GM18505 (cell line): ENCODE measurements at regions not wholly inside any gene's neighbourhood (a gene's known extent, or its start where the extent isn't known, plus 50 kb on each side); places are given as distances from the start of the nearest gene placed in this dataset.

Experiments
- ATAC-seq: cut with Tn5 transposase; IDR thresholded peaks from one replicate; pipeline ENCODE4 v1.9.1; 2021; ENCODE audit not compliant: unreplicated experiment
- POLR2A ChIP-seq: IDR thresholded peaks from 4 replicates; pipeline ENCODE4 v1.6.1; 2011; ENCODE audit warnings: borderline replicate concordance; ENCODE audit not compliant: insufficient read depth, insufficient read length; ENCODE audit errors: extremely low read depth

DNA sequence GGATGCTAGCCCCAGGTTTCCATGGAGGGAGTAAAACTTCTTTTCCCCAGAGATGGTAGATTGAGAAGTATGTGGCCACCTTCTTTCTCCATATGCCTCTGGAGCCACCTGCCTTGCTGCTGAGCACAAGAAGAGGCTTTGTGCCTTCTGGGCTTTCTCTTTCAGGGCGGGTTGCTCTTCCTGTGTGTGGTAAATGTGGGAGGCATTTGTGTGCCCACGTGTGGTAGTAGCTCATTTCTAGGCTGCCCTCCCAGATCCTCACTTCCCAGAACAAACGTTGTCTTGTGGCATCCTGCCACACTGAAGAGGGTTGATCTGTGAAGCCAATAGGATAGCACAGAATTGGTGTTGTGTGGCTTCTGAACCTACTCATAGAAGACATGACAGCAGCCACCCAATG lies 342.0 kb upstream of the PODXL start:
- no peak for TF ChIP-seq POLR2A
- ATAC-seq: no peak

- ATAC-seq: no peak
- TF ChIP-seq POLR2A: no peak
Measured at GRCh38 chr7:131897790-131898165, 341.4 kb upstream of the PODXL start.

DNA sequence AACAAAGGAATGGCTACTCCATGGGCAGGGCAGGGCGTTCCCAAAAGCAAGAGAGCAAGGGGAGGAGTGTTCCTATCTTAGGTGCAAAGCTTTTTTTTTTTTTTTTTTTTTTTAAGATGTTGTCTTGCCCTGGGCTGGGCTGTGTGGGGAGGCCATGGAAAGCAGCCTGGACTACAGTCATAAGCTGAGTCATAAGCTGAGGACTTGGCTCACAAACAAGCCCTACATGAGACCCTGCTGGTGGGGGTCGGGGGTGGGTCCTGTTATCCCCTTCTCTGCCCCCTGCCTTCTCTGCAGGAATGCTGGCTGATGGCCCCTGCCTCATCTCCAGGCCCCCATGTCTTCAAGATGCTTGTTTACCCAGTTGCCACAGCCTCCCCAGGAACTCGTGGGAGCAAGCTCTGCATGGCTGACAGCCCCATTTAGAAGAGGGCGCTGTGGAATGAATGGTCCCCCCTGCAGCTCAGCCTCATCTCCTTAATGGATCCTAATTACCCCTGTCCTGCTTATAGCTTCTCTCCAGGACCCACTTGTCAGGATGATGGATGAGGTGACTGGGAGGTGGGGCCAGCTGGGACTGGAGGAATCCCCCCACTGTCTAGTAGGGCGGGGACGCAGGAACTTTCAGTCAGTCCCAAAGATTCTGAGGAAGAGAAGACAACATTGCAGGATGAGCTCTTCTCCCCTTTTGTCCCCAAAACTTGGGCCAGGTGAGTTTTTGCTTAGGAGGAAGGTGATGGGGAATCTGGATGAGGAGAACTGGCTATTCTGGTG lies 340.8 kb upstream of the PODXL start:
- ATAC-seq: no peak
- TF ChIP-seq POLR2A: no peak

GRCh38 chr7:131896165-131896863 lies 339.9 kb upstream of the PODXL start:
- TF ChIP-seq POLR2A: no peak
- no peak for ATAC-seq

- no peak for TF ChIP-seq POLR2A
- ATAC-seq: no peak
Measured at GRCh38 chr7:131895541-131896164, 339.2 kb upstream of the PODXL start.

- no peak for TF ChIP-seq POLR2A
- no peak for ATAC-seq
Measured at GRCh38 chr7:131893631-131894340, 337.4 kb upstream of the PODXL start.

- ATAC-seq: no peak
- TF ChIP-seq POLR2A: no peak
Measured at GRCh38 chr7:131890176-131890575, 333.7 kb upstream of the PODXL start.

DNA sequence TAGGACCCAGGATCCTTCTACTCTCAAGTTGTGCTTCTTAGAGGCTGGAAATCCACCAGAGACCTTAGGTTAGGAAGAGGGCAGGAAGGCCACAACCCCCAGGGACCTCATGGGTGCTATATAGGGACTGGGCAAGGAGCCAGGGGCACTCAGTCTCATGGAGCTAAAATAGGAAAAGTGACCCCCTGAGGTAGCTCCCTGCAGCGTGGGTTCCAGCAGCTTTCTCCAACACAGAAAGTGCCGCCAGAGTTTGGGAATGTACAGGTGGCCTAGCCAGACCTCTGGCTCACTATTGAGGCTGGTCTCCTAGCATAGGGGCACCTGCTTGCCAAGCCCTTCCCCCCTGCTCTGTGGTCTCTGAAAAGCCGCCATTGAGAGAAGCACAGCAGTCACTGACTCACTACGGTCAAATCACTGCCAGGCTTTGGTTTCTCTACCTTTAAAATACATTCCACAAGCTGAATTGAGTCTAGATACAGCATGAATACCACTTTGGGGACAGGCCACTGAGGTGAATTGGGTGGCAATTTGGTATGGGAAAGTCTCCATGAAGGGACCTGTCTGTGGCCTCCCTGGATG lies 333.2 kb upstream of the PODXL start:
- no peak for ATAC-seq
- TF ChIP-seq POLR2A: no peak

GRCh38 chr7:131883769-131884168 lies 327.3 kb upstream of the PODXL start:
- TF ChIP-seq POLR2A: no peak

DNA sequence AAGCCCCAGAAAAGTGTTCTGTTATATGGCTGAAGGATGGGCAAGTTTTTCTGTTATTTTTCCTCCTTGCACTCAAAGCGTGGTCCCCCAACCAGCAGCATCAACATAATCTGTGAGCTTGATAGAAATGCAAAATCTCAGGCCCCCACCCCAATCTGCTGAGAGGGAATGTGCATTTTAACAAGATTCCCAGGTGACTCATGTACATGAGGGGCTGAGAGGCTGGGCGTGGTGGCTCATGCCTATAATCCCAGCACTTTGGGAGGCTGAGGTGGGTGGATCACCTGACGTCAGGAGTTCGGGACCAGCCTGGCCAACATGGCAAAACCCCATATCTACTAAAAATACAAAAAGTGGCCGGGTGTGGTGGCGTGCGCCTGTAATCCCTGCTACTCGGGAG lies 326.8 kb upstream of the PODXL start:
- ATAC-seq: no peak
- TF ChIP-seq POLR2A: no peak

More at GRCh38 chr7:131883769-131884168, 327.3 kb upstream of the PODXL start:
- ATAC-seq: no peak

GRCh38 chr7:131882321-131882720 lies 325.9 kb upstream of the PODXL start:
- no peak for ATAC-seq

GRCh38 chr7:131880078-131880477 lies 323.6 kb upstream of the PODXL start:
- no peak for ATAC-seq

More at GRCh38 chr7:131882321-131882720, 325.9 kb upstream of the PODXL start:
- no peak for TF ChIP-seq POLR2A

DNA sequence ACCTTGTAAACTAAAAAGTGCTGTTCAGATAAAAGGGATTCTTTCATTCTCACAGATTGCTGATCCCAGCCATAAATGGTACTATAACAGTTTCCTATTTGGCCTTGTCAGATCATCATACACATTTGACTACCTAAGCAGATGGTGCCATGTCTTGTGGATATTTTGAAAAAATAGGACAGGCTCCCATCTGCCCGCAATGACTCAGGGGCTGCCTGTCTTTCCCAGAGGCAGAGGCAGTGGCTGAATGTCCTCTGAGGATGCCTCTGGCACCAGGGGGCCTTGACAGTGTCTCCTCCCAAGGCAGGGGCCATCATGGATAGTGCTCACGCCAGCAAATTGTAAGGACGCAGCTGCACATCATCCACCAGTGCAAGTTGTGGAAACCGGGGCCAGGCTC lies 323.0 kb upstream of the PODXL start:
- ATAC-seq: no peak
- no peak for TF ChIP-seq POLR2A

More at GRCh38 chr7:131880078-131880477, 323.6 kb upstream of the PODXL start:
- TF ChIP-seq POLR2A: no peak
